Naive thymus-derived CD4-positive, alpha-beta T cell (primary cell): ENCODE measurements at regions not wholly inside any gene's neighbourhood (a gene's known extent, or its start where the extent isn't known, plus 50 kb on each side); places are given as distances from the start of the nearest gene placed in this dataset.

Experiments used
- ATAC-seq: fragments of 150-1000 bp; cut with Tn5 transposase; 2 replicates; pipeline ENCODE4 v1.10.0; 2021; ENCODE audit warnings: mild to moderate bottlenecking, moderate library complexity
- CTCF ChIA-PET: fragments of 350-600 bp; sonication (Branson Sonifier 250); formaldehyde crosslinking; loops from one replicate; lab custom pipeline; 2021; ENCODE audit warnings: antibody characterized with exemption; lab: Charles Lee
- POLR2A ChIA-PET: fragments of 350-600 bp; sonication (Branson Sonifier 250); formaldehyde crosslinking; loops from one replicate; lab custom pipeline; 2021; ENCODE audit warnings: antibody characterized with exemption, inconsistent platforms; lab: Charles Lee
- DNase-seq, 9 donors: peaks; one replicate each; pipeline versions ENCODE4 v3.0.0 to v3.0.0-alpha.2; 2020 to 2022; ENCODE audit warnings: mixed read lengths in 1 of 9
- H3K27ac ChIP-seq: one replicate; pipeline ENCODE4 v1.7.0; 2013; ENCODE audit warnings: mild to moderate bottlenecking, low read depth, low read length, moderate library complexity
- H3K27me3 ChIP-seq, 2 donors: one replicate each; pipeline ENCODE4 v1.7.0; 2013; ENCODE audit warnings: low read length in 2 of 2, mild to moderate bottlenecking in 2 of 2, moderate library complexity in 2 of 2; ENCODE audit not compliant: control insufficient read depth in 2 of 2, insufficient read depth in 2 of 2
- H3K36me3 ChIP-seq, 3 experiments: 1 replicate in 2 of 3; 2 replicates in 1 of 3; pipeline ENCODE4 v1.7.0; 2013; ENCODE audit warnings: low read length in 3 of 3, mild to moderate bottlenecking in 3 of 3, moderate library complexity in 1 of 3; ENCODE audit not compliant: insufficient read depth in 3 of 3, control insufficient read depth in 2 of 3
- H3K4me1 ChIP-seq, 2 donors: one replicate each; pipeline ENCODE4 v1.7.0; 2013; ENCODE audit warnings: low read length in 2 of 2, mild to moderate bottlenecking in 2 of 2, moderate library complexity in 1 of 2; ENCODE audit not compliant: control insufficient read depth in 2 of 2, insufficient read depth in 2 of 2
- H3K4me3 ChIP-seq: 2 replicates; pipeline ENCODE4 v1.7.0; 2013; ENCODE audit warnings: mild to moderate bottlenecking, low read length
- H3K9me3 ChIP-seq, 3 experiments: 1 replicate in 2 of 3; 2 replicates in 1 of 3; pipeline ENCODE4 v1.7.0; 2013; ENCODE audit warnings: low read length in 3 of 3; ENCODE audit not compliant: control insufficient read depth in 2 of 3
- H3K27ac Mint-ChIP-seq, 9 donors: one replicate each; pipeline ENCODE4 v1.8.0; 2020 to 2022; ENCODE audit warnings: mixed read lengths in 9 of 9, mild to moderate bottlenecking in 8 of 9, moderate library complexity in 5 of 9, inconsistent platforms in 2 of 9
- H3K27me3 Mint-ChIP-seq, 5 donors: one replicate each; pipeline ENCODE4 v1.8.0; 2021 to 2022; ENCODE audit warnings: mixed read lengths in 5 of 5, mild to moderate bottlenecking in 1 of 5
- H3K36me3 Mint-ChIP-seq, 5 donors: one replicate each; pipeline ENCODE4 v1.8.0; 2020 to 2022; ENCODE audit warnings: mixed read lengths in 5 of 5, mild to moderate bottlenecking in 3 of 5, inconsistent platforms in 1 of 5
- H3K4me1 Mint-ChIP-seq, 7 donors: one replicate each; pipeline ENCODE4 v1.8.0; 2020 to 2022; ENCODE audit warnings: mixed read lengths in 7 of 7, mild to moderate bottlenecking in 3 of 7, inconsistent platforms in 1 of 7
- H3K4me3 Mint-ChIP-seq, 10 donors: one replicate each; pipeline ENCODE4 v1.8.0; 2020 to 2022; ENCODE audit warnings: mild to moderate bottlenecking in 10 of 10, mixed read lengths in 10 of 10, moderate library complexity in 6 of 10, inconsistent platforms in 2 of 10
- H3K9me3 Mint-ChIP-seq, 11 donors: one replicate each; pipeline ENCODE4 v1.8.0; 2020 to 2022; ENCODE audit warnings: mixed read lengths in 11 of 11, mild to moderate bottlenecking in 4 of 11, inconsistent platforms in 1 of 11, moderate library complexity in 1 of 11
- intact Hi-C, 2 donors: fragments of 100-400 bp; cut with micrococcal nuclease; formaldehyde crosslinking; loops; one replicate each; pipeline ENCODE4 v1.15.1; 2023

DNA sequence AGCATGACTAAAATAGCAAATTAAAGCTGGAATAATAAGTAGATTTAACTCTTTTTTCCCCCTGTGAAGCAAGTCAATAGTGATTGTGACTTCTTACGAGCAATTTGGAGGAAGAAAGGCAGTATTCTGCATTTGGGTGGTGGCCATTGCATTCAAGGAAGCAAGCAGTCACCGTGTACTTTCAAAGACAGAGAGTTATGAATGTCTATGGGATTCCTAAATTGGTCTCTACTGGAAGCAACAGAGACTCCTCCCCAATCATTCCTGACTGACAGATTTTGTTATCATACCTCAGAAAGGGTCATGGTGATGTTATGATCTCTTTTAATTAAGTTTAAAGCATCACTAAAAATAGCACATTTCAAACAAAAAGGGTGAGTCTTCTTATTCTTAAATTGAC, 287.2 kb upstream of the KITLG start:
- POLR2A ChIA-PET, result no interaction called here
- Histone ChIP-seq H3K4me3 (no peak overlapping the region), H3K4me1 (no peaks in the 10 kb centered on the region), H3K27ac (no peak overlapping the region), H3K9me3 (no peaks in the 10 kb centered on the region), H3K36me3 (no peaks in the 10 kb centered on the region), H3K27me3 (no peaks in the 10 kb centered on the region)
- DNase-seq (no peak), ATAC-seq (no peak)
- Mint-ChIP-seq H3K27me3 (peaks cover 0 to 6% (median 0%) of the 10 kb centered on the region in 5 donors), H3K9me3 (peaks cover 0 to 5% (median 0%) of the 10 kb centered on the region in 11 donors), H3K4me3 (no peak overlapping the region), H3K27ac (no peak overlapping the region), H3K36me3 (no peaks in the 10 kb centered on the region), H3K4me1 (no peaks in the 10 kb centered on the region)
- CTCF ChIA-PET, result no interaction called here
- intact Hi-C loops, result no loop called here

DNA sequence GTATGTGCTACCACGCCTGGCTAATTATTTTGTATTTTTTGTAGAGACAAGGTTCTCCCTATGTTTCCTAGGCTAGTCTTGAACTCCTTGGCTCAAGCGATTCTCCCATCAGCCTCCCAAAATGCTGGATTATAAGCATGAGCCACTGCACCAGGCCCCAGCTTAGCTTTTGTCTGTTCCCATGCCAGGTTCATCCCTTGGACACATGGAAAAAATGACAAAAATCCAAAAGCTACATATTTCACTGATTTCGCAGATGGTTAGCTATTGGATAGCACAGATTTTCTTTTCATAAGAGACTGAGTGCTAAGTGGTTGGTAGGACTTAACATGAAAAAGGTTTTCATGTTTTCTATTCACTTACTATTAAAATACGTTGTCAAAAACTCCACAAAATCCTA, 286.6 kb upstream of the KITLG start:
- ChIA-PET POLR2A (no interaction called here), CTCF (no interaction called here)
- Histone ChIP-seq H3K9me3 (no peaks in the 10 kb centered on the region), H3K4me1 (no peaks in the 10 kb centered on the region), H3K27ac (no peak overlapping the region), H3K36me3 (no peaks in the 10 kb centered on the region), H3K4me3 (no peak overlapping the region), H3K27me3 (no peaks in the 10 kb centered on the region)
- Mint-ChIP-seq H3K36me3 (no peaks in the 10 kb centered on the region), H3K27me3 (peaks cover 0 to 10% (median 0%) of the 10 kb centered on the region in 5 donors), H3K9me3 (peaks cover 0 to 8% (median 0%) of the 10 kb centered on the region in 11 donors), H3K4me3 (no peak overlapping the region), H3K27ac (no peak overlapping the region), H3K4me1 (no peaks in the 10 kb centered on the region)
- no peak for ATAC-seq
- intact Hi-C loops, result no loop called here
- no peak for DNase-seq

DNA sequence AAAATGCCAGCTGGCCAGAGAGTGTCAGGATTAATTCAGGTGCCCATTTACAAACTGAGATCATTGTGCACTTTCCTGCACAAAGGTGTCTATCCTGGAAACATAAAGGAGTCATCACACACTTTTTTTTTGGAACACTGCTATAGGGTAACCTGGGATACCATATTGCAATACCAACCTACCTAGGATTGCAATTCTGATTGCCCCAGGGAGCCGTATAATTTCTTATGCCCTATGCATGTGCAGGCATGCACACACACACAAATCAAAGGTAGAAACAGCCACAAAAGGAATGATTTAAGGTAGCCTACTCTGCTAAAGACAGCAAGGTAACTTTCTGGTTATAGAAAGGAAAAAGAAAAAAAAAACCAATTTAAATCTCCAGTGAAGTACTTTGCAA, 285.3 kb upstream of the KITLG start:
- Histone ChIP-seq H3K27ac (no peak overlapping the region), H3K27me3 (no peaks in the 10 kb centered on the region), H3K9me3 (no peaks in the 10 kb centered on the region), H3K4me3 (no peak overlapping the region), H3K36me3 (no peaks in the 10 kb centered on the region), H3K4me1 (no peaks in the 10 kb centered on the region)
- Mint-ChIP-seq H3K36me3 (no peaks in the 10 kb centered on the region), H3K4me3 (no peak overlapping the region), H3K4me1 (no peaks in the 10 kb centered on the region), H3K27me3 (peaks cover 0 to 10% (median 0%) of the 10 kb centered on the region in 5 donors), H3K27ac (no peak overlapping the region), H3K9me3 (peaks cover 0 to 8% (median 0%) of the 10 kb centered on the region in 11 donors)
- no peak for ATAC-seq
- DNase-seq, result no peak
- CTCF ChIA-PET, result no interaction called here
- POLR2A ChIA-PET, result no interaction called here
- intact Hi-C loops, result no loop called here

DNA sequence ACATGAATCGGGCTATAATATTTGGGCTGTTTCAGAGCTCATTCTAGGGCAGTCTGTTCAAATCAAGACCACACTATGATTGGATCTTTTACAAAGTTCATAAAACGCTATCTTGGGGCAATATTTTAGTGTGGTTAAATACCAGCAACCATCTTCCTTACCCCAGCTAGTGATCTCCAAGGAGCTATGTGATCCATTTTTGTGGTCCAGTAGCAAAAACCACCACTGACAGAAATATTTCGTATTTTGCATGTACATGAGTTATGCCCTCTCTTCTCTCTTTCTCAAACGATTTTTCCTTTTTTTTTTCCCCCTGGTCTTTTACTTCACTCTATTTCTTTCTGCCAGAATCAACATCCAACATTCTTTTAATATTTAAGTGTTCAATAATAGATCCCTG, 280.6 kb upstream of the KITLG start:
- Mint-ChIP-seq H3K27ac (no peak overlapping the region), H3K4me1 (no peaks in the 10 kb centered on the region), H3K9me3 (peaks cover 0 to 8% (median 0%) of the 10 kb centered on the region in 11 donors), H3K27me3 (peaks cover 0 to 10% (median 0%) of the 10 kb centered on the region in 5 donors), H3K36me3 (no peaks in the 10 kb centered on the region), H3K4me3 (no peak overlapping the region)
- Histone ChIP-seq H3K27me3 (no peaks in the 10 kb centered on the region), H3K4me3 (no peak overlapping the region), H3K36me3 (no peaks in the 10 kb centered on the region), H3K4me1 (no peaks in the 10 kb centered on the region), H3K9me3 (no peaks in the 10 kb centered on the region), H3K27ac (no peak overlapping the region)
- intact Hi-C loops, result no loop called here
- ChIA-PET POLR2A (no interaction called here), CTCF (no interaction called here)
- DNase-seq (no peak), ATAC-seq (no peak)

DNA sequence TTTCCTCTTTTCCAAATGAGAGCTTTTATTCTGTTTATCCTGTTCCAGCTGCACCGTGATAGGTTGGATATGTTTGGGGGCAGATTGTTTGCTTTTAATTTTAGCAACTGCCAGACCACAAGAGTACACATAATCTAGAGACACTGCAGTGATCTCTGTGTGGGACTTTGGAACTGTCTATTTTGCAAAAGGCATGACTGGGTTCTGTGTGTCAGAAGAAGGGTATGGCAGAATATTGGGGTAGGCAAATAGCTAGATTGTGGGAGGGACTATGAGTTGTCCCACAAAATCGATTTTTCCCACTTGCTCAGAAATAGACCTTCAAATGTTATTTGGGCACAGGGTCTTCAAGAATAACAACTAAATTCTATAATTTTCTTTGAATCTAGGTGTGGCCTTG, 275.9 kb upstream of the KITLG start:
- H3K36me3 Mint-ChIP-seq, result no peaks in the 10 kb centered on the region
- H3K27me3 Mint-ChIP-seq, result no peaks in the 10 kb centered on the region
- CTCF ChIA-PET, result no interaction called here
- POLR2A ChIA-PET, result no interaction called here
- no peaks in the 10 kb centered on the region for H3K9me3 ChIP-seq
- no peak overlapping the region for H3K27ac Mint-ChIP-seq
- H3K27me3 ChIP-seq, result no peaks in the 10 kb centered on the region
- no peaks in the 10 kb centered on the region for H3K4me1 ChIP-seq
- peaks cover 0 to 8% (median 0%) of the 10 kb centered on the region in 11 donors for H3K9me3 Mint-ChIP-seq
- H3K4me3 Mint-ChIP-seq, result no peak overlapping the region
- H3K4me1 Mint-ChIP-seq, result no peaks in the 10 kb centered on the region
- H3K27ac ChIP-seq, result no peak overlapping the region
- H3K36me3 ChIP-seq, result no peaks in the 10 kb centered on the region
- intact Hi-C loops, result no loop called here
- no peak for ATAC-seq
- no peak for DNase-seq
- H3K4me3 ChIP-seq, result no peak overlapping the region

DNA sequence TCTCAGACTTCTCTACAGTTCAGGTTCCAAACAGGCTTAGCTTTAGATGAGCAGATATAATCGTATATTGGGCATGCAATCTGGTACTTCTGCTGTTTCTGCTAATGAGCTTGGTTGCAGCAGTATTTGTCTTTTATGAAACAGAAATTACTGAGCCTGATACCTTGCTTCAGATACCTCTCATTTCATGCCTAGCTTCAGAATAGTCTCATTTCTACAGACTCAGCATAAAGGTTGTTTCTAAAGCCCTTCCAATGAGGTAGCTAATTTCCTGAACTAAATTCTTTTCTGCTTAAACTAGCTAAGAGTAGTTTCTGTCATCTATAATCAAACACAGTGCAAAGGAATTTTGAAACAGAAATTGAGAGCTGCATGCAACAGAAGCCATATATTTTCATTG, 275.0 kb upstream of the KITLG start:
- DNase-seq, result no peak
- no peaks in the 10 kb centered on the region for H3K36me3 Mint-ChIP-seq
- H3K27ac ChIP-seq, result no peak overlapping the region
- H3K36me3 ChIP-seq, result no peaks in the 10 kb centered on the region
- H3K9me3 ChIP-seq, result no peaks in the 10 kb centered on the region
- no peaks in the 10 kb centered on the region for H3K27me3 ChIP-seq
- no peaks in the 10 kb centered on the region for H3K4me1 Mint-ChIP-seq
- no peak for ATAC-seq
- H3K4me3 Mint-ChIP-seq, result no peak overlapping the region
- peaks cover 0 to 8% (median 0%) of the 10 kb centered on the region in 11 donors for H3K9me3 Mint-ChIP-seq
- H3K27me3 Mint-ChIP-seq, result no peaks in the 10 kb centered on the region
- H3K4me3 ChIP-seq, result no peak overlapping the region
- intact Hi-C loops, result no loop called here
- no peaks in the 10 kb centered on the region for H3K4me1 ChIP-seq
- POLR2A ChIA-PET, result no interaction called here
- CTCF ChIA-PET, result no interaction called here
- no peak overlapping the region for H3K27ac Mint-ChIP-seq

DNA sequence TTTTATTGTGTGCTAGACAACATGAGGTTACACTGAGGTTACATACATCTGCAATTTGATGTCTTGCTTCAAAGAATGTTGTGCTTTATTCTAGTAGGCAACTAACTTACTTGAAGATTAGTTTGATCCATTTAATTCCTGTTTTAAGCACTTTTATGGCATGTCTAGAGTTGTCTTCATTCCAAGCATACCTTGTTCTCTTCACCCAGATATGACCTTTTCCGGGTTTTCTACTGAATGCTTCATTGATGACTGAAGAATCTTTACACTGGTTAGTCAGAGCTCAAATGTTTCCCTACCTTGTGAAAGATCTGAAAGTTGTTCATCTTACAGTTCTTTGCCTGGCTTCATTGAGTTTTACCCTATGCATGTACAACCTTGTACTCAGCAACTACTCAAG, 274.0 kb upstream of the KITLG start:
- Histone ChIP-seq H3K4me1 (no peaks in the 10 kb centered on the region), H3K27ac (no peak overlapping the region), H3K36me3 (no peaks in the 10 kb centered on the region), H3K9me3 (no peaks in the 10 kb centered on the region), H3K4me3 (no peak overlapping the region), H3K27me3 (no peaks in the 10 kb centered on the region)
- Mint-ChIP-seq H3K4me1 (no peaks in the 10 kb centered on the region), H3K4me3 (no peak overlapping the region), H3K27me3 (no peaks in the 10 kb centered on the region), H3K36me3 (no peaks in the 10 kb centered on the region), H3K9me3 (peaks cover 0 to 8% (median 2%) of the 10 kb centered on the region in 11 donors), H3K27ac (no peak overlapping the region)
- intact Hi-C loops, result no loop called here
- ATAC-seq (no peak), DNase-seq (no peak)
- ChIA-PET POLR2A (no interaction called here), CTCF (no interaction called here)
